ENCODE measurements at regions not wholly inside any gene's neighbourhood (a gene's known extent, or its start where the extent isn't known, plus 50 kb on each side); places are given as distances from the start of the nearest gene placed in this dataset.
"Not testable (repeated sequence)": the region's sequence is repeated elsewhere in the genome, so short reads cannot be mapped to it uniquely, and the experiment has no call there.

DNA sequence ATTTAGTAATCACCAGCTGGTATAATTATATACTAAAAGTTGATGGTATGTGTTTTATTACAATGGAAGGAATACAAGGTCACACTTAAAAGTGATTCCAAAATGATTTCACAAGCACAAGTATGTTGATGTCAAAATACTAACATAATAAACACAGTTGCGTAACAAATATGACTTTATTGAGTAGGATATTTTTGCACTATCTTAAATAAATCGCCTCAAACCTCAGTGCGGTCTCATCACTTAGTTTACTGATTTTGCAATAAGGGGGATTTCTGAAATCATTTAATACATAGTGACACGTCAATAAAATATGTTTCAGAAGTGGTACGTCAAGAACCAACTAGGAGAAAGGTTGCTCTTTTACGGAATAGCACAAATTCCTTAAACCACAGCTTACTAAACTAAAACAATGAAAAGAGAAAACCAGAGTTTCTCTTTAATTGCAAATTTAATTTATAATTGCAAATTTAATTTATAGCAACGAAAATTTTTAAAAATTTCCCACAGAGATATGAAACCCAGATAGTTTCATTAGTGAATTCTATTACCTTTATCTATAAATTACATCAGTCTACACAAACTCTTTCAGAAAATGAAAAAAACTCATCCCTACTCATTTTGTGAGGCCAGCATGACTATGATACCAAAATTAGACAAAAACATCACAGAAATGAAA, 304.0 kb upstream of the REG3G start:
- DNase-seq (ENCODE audit: low read depth, low spot score) = no peak
- Histone ChIP-seq H3K27ac (ENCODE audit: low read length) (no peak overlapping the region), H3K4me1 (ENCODE audit: control insufficient read depth, insufficient read depth, low read length) (no peaks in the 10 kb centered on the region), H3K9me3 (ENCODE audit: control insufficient read depth, insufficient read depth, low read length) (no peaks in the 10 kb centered on the region), H3K36me3 (ENCODE audit: control insufficient read depth, insufficient read depth, low read length) (no peaks in the 10 kb centered on the region), H3K27me3 (ENCODE audit: control insufficient read depth, insufficient read depth, low read length) (no peaks in the 10 kb centered on the region), H3K4me3 (ENCODE audit: low read length) (no peak overlapping the region)
- WGBS (ENCODE audit: insufficient coverage, insufficient read length) = no CpG with 5 or more reads among the region's 7 CpGs

DNA sequence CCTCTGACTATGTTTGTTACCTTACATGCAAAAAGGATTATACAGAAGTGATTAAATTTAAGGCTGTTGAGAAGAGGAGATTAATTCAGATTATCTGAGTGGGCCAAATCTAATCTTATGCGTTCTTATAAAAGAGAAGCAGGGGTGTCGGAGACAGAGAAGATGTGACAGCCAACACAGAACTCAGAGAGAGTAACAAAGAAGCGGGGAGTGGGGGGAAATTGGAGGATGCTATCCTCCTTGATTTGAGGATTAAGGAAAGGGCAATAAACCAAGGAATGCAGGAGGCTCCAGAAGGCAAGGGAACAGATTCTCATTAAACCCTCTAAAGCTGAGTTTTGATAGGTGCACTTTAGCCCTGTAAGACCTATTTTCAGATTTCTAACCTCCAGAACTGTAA, 291.3 kb upstream of the REG3G start:
- H3K27me3 ChIP-seq (ENCODE audit: control insufficient read depth, insufficient read depth, low read length) = no peaks in the 10 kb centered on the region
- no peak overlapping the region for H3K4me3 ChIP-seq (ENCODE audit: low read length)
- DNase-seq (ENCODE audit: low read depth, low spot score) = no peak
- H3K36me3 ChIP-seq (ENCODE audit: control insufficient read depth, insufficient read depth, low read length) = no peaks in the 10 kb centered on the region
- WGBS (ENCODE audit: insufficient coverage, insufficient read length) = no CpG with 5 or more reads among the region's 3 CpGs
- no peaks in the 10 kb centered on the region for H3K9me3 ChIP-seq (ENCODE audit: control insufficient read depth, insufficient read depth, low read length)
- H3K4me1 ChIP-seq (ENCODE audit: control insufficient read depth, insufficient read depth, low read length) = no peaks in the 10 kb centered on the region
- no peak overlapping the region for H3K27ac ChIP-seq (ENCODE audit: low read length)

DNA sequence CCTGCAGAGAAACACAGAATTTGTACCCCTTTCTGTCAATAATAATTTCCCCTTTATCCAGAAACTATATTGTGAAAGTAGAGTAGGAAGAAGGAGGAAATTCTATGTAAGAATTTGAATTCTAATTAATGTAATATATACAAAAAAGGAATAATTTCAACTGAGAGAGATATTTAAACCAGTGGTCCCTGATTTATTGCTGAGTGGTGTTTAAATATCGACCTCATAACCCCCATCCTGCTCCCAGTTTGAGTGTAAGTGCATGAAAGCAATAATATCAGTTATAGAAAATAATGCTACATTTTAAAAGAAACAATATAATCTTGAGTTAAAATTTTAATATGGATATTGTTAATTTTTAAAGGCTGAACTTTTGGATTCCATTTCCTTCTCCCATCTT, 286.2 kb upstream of the REG3G start:
- no peaks in the 10 kb centered on the region for H3K36me3 ChIP-seq (ENCODE audit: control insufficient read depth, insufficient read depth, low read length)
- no peaks in the 10 kb centered on the region for H3K9me3 ChIP-seq (ENCODE audit: control insufficient read depth, insufficient read depth, low read length)
- H3K4me1 ChIP-seq (ENCODE audit: control insufficient read depth, insufficient read depth, low read length) = no peaks in the 10 kb centered on the region
- WGBS (ENCODE audit: insufficient coverage, insufficient read length) = no CpG with 5 or more reads among the region's 1 CpG
- H3K27me3 ChIP-seq (ENCODE audit: control insufficient read depth, insufficient read depth, low read length) = no peaks in the 10 kb centered on the region
- no peak for DNase-seq (ENCODE audit: low read depth, low spot score)
- no peak overlapping the region for H3K27ac ChIP-seq (ENCODE audit: low read length)
- no peak overlapping the region for H3K4me3 ChIP-seq (ENCODE audit: low read length)

DNA sequence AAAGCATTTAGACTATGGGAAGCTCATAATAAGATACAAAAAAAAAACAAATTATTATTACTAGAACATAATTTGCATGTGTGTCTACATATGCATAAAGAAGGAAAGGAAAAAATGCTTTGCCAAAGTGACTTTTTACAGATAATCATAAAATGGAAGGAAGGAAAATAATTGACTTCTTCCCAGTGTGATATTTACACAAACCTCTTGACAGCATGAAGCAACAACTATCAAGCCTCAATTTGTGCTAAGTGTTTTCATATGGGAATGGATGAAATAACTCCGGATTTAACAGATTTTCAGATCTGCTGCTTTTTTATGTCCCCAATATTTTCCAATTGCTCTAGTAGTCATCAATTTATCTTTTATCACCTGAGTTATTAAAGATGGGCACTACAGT, 275.9 kb upstream of the REG3G start:
- Histone ChIP-seq H3K27me3 (ENCODE audit: control insufficient read depth, insufficient read depth, low read length) (no peaks in the 10 kb centered on the region), H3K9me3 (ENCODE audit: control insufficient read depth, insufficient read depth, low read length) (no peaks in the 10 kb centered on the region), H3K27ac (ENCODE audit: low read length) (no peak overlapping the region), H3K36me3 (ENCODE audit: control insufficient read depth, insufficient read depth, low read length) (no peaks in the 10 kb centered on the region), H3K4me1 (ENCODE audit: control insufficient read depth, insufficient read depth, low read length) (no peaks in the 10 kb centered on the region), H3K4me3 (ENCODE audit: low read length) (no peak overlapping the region)
- no CpG with 5 or more reads among the region's 1 CpG for WGBS (ENCODE audit: insufficient coverage, insufficient read length)
- DNase-seq (ENCODE audit: low read depth, low spot score) = no peak

DNA sequence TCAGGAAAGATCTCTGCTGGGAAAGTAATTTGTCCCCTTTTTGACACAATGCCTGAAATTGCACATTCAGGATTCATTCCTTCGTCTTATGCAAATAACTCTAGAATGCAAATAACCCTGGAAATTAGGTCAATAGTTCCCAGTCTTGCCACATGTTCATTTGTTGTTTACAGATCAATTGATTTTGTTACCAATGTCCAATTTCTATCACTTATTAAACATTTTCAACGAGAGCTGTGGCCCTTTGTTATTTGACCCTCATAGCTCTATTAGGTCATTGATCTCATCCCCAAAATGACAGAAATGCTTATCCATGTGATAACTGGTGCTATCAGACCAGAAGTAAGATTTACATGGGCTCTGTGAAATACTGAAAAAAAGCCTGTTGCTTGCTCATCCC, 275.3 kb upstream of the REG3G start:
- H3K36me3 ChIP-seq (ENCODE audit: control insufficient read depth, insufficient read depth, low read length) = no peaks in the 10 kb centered on the region
- DNase-seq (ENCODE audit: low read depth, low spot score) = no peak
- H3K4me3 ChIP-seq (ENCODE audit: low read length) = no peak overlapping the region
- H3K27me3 ChIP-seq (ENCODE audit: control insufficient read depth, insufficient read depth, low read length) = no peaks in the 10 kb centered on the region
- H3K27ac ChIP-seq (ENCODE audit: low read length) = no peak overlapping the region
- H3K4me1 ChIP-seq (ENCODE audit: control insufficient read depth, insufficient read depth, low read length) = no peaks in the 10 kb centered on the region
- no CpG with 5 or more reads among the region's 2 CpGs for WGBS (ENCODE audit: insufficient coverage, insufficient read length)
- H3K9me3 ChIP-seq (ENCODE audit: control insufficient read depth, insufficient read depth, low read length) = no peaks in the 10 kb centered on the region

DNA sequence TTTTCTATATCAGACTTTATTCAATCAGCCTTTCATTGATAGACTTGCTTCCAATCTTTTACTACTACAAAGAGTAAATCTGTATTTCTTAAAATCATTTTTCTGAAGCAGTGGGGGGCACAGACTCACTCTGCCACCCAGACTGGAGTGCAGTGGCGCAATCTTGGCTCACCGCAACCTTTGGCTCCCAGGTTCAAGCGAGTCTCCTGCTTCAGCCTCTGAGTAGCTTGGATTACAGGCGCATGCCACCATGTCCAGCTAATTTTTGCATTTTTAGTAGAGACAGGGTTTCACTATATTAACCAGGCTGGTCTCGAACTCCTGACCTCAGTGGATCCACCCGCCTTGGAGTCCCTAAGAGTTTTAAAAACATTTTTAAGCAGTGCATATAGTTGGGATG, 270.6 kb upstream of the REG3G start:
- no peaks in the 10 kb centered on the region for H3K36me3 ChIP-seq (ENCODE audit: control insufficient read depth, insufficient read depth, low read length)
- no peak overlapping the region for H3K27ac ChIP-seq (ENCODE audit: low read length)
- no peak for DNase-seq (ENCODE audit: low read depth, low spot score)
- no peaks in the 10 kb centered on the region for H3K4me1 ChIP-seq (ENCODE audit: control insufficient read depth, insufficient read depth, low read length)
- H3K9me3 ChIP-seq (ENCODE audit: control insufficient read depth, insufficient read depth, low read length) = no peaks in the 10 kb centered on the region
- H3K27me3 ChIP-seq (ENCODE audit: control insufficient read depth, insufficient read depth, low read length) = no peaks in the 10 kb centered on the region
- no peak overlapping the region for H3K4me3 ChIP-seq (ENCODE audit: low read length)
- no CpG with 5 or more reads among the region's 6 CpGs for WGBS (ENCODE audit: insufficient coverage, insufficient read length)

DNA sequence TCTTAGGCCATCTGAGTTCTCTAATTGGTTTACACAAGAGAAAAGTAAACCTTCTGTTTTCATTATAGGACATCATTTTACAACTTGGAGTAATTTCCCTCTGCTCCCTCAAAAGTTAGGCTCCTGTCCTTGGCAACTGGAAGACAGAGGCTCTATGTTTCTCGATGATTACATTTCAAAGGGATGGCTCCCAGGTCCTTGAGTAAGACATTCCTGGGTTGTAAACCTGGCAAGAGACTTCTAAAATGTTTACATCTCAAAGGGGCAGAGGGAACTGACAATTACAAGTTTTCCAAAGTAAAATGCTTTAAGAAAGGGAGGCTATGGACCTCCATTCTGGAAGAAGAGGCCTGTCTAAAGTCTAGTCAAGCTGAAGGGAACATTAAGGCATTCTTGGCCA, 268.3 kb upstream of the REG3G start:
- WGBS (ENCODE audit: insufficient coverage, insufficient read length) = no CpG with 5 or more reads among the region's 1 CpG
- Histone ChIP-seq H3K4me1 (ENCODE audit: control insufficient read depth, insufficient read depth, low read length) (no peaks in the 10 kb centered on the region), H3K27me3 (ENCODE audit: control insufficient read depth, insufficient read depth, low read length) (no peaks in the 10 kb centered on the region), H3K36me3 (ENCODE audit: control insufficient read depth, insufficient read depth, low read length) (no peaks in the 10 kb centered on the region), H3K27ac (ENCODE audit: low read length) (no peak overlapping the region), H3K4me3 (ENCODE audit: low read length) (no peak overlapping the region), H3K9me3 (ENCODE audit: control insufficient read depth, insufficient read depth, low read length) (no peaks in the 10 kb centered on the region; the same call in 1 of the 2 replicates)
- DNase-seq (ENCODE audit: low read depth, low spot score) = peak; percentile 16

DNA sequence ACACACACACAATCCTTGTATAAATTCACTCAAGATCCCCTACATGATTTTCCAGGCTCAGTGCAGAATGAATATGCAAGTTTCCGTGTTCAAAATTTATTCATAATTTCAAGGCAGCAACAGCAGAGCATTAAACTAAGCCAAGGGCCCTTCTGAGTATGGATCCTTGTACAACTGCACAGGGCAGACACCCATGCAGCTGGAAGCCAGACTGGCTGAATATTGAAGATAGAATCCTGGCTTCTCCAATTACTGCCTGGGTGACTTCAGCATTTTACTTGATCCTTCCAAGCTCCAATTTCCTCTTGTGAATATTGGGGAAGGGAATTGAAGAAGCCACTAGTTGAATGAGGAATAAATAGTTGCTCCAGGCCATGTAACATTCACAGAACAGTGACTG, 267.9 kb upstream of the REG3G start:
- Histone ChIP-seq H3K27me3 (ENCODE audit: control insufficient read depth, insufficient read depth, low read length) (no peaks in the 10 kb centered on the region), H3K4me1 (ENCODE audit: control insufficient read depth, insufficient read depth, low read length) (no peaks in the 10 kb centered on the region), H3K36me3 (ENCODE audit: control insufficient read depth, insufficient read depth, low read length) (no peaks in the 10 kb centered on the region), H3K4me3 (ENCODE audit: low read length) (no peak overlapping the region), H3K9me3 (ENCODE audit: control insufficient read depth, insufficient read depth, low read length) (no peaks in the 10 kb centered on the region; the same call in 1 of the 2 replicates), H3K27ac (ENCODE audit: low read length) (no peak overlapping the region)
- DNase-seq (ENCODE audit: low read depth, low spot score) = no peak
- no CpG with 5 or more reads among the region's 1 CpG for WGBS (ENCODE audit: insufficient coverage, insufficient read length)

DNA sequence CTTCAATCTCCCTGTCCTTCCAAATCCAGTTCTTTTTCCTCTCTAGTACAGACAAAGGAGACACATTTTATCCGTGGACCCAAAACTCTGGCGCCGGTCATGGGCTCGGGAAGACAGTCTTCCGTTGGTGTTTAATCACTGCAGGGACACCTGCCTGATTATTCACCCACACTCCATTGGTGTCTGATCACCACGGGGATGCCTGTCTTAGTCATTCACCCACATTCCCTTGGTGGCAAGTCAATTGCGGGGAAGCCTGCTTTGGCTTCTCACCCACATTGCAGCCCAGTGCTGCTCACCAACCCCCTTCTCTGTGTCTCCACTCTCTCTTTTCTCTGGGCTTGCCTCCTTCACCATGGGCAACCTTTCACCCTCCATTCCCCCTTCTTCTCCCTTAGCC, 266.7 kb upstream of the REG3G start:
- H3K27me3 ChIP-seq (ENCODE audit: control insufficient read depth, insufficient read depth, low read length); H3K4me1 ChIP-seq (ENCODE audit: control insufficient read depth, insufficient read depth, low read length); DNase-seq (ENCODE audit: low read depth, low spot score); H3K27ac ChIP-seq (ENCODE audit: low read length); H3K36me3 ChIP-seq (ENCODE audit: control insufficient read depth, insufficient read depth, low read length); H3K4me3 ChIP-seq (ENCODE audit: low read length); H3K9me3 ChIP-seq (ENCODE audit: control insufficient read depth, insufficient read depth, low read length): not testable (repeated sequence)
- no CpG with 5 or more reads among the region's 7 CpGs for WGBS (ENCODE audit: insufficient coverage, insufficient read length)

DNA sequence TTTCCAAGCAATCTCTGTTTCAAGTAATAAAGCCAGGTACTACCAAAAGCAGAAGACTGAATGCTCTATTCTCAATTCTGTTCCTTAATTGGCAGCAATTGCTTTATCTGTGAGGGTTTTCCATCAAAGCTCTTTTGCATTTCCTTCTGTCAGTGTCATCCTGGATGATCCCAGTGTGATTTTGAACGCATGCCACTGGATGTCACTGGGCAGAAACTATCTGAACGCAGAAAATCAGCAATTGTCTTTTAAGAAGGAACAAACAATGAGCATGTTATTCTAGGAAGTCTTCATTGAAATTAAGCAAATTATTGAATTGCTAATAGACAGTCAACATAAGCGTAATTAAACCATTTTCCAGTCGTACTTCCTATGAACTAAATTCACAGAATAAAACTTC, 259.0 kb upstream of the REG3G start:
- Histone ChIP-seq H3K9me3 (ENCODE audit: control insufficient read depth, insufficient read depth, low read length) (no peaks in the 10 kb centered on the region), H3K36me3 (ENCODE audit: control insufficient read depth, insufficient read depth, low read length) (no peaks in the 10 kb centered on the region), H3K27me3 (ENCODE audit: control insufficient read depth, insufficient read depth, low read length) (no peaks in the 10 kb centered on the region), H3K27ac (ENCODE audit: low read length) (no peak overlapping the region), H3K4me1 (ENCODE audit: control insufficient read depth, insufficient read depth, low read length) (no peaks in the 10 kb centered on the region), H3K4me3 (ENCODE audit: low read length) (no peak overlapping the region)
- DNase-seq (ENCODE audit: low read depth, low spot score) = no peak
- no CpG with 5 or more reads among the region's 4 CpGs for WGBS (ENCODE audit: insufficient coverage, insufficient read length)

DNA sequence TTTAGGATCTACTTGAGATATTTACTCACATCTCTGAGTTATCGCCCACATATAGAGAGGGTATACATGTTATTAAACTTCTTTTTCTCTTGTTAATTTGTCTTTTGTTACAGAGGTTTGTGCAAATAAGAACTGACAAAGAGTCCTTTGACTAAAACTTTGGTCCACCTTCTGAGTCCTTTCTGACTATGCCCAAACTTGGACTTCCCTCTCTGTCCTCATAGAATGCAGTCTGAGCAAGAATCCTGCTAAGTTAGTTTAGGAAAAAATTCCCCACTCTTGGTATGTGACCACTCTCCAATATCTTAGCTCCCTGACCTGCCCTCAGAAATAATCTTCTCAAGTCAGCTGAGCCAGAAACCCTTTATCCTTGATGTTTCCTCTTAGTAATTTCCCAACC, 257.5 kb upstream of the REG3G start:
- no peaks in the 10 kb centered on the region for H3K9me3 ChIP-seq (ENCODE audit: control insufficient read depth, insufficient read depth, low read length)
- H3K27me3 ChIP-seq (ENCODE audit: control insufficient read depth, insufficient read depth, low read length) = no peaks in the 10 kb centered on the region
- no CpG with 5 or more reads among the region's 1 CpG for WGBS (ENCODE audit: insufficient coverage, insufficient read length)
- H3K27ac ChIP-seq (ENCODE audit: low read length) = no peak overlapping the region
- H3K36me3 ChIP-seq (ENCODE audit: control insufficient read depth, insufficient read depth, low read length) = no peaks in the 10 kb centered on the region
- no peak for DNase-seq (ENCODE audit: low read depth, low spot score)
- H3K4me3 ChIP-seq (ENCODE audit: low read length) = no peak overlapping the region
- no peaks in the 10 kb centered on the region for H3K4me1 ChIP-seq (ENCODE audit: control insufficient read depth, insufficient read depth, low read length)

Measured in iPS DF 6.9 (cell line).